Epithelial cell of esophagus (primary cell): ENCODE measurements at regions not wholly inside any gene's neighbourhood (a gene's known extent, or its start where the extent isn't known, plus 50 kb on each side); places are given as distances from the start of the nearest gene placed in this dataset.
"Not testable (repeated sequence)": the region's sequence is repeated elsewhere in the genome, so short reads cannot be mapped to it uniquely, and the experiment has no call there.

ENCODE experiments used
- DNase-seq: peaks from one replicate; pipeline ENCODE4 v3.0.0; 2010; ENCODE audit warnings: low read depth
- H3K4me3 ChIP-seq: 2 replicates; pipeline ENCODE4 v1.5.1; 2011; ENCODE audit warnings: mild to moderate bottlenecking, low read length, control low read depth
- TF ChIP-seq, protein P1 (sequence below): IDR thresholded peaks from 2 replicates; pipeline ENCODE4 v1.5.1; 2011; ENCODE audit warnings: low read depth, mild to moderate bottlenecking, low read length, control low read depth, inconsistent platforms; ENCODE audit not compliant: insufficient read depth; ENCODE audit errors: missing control alignments

GRCh38 chr20:19049514-19049913, 162.9 kb upstream of the SLC24A3 start:
- TF ChIP-seq, protein P1, sequence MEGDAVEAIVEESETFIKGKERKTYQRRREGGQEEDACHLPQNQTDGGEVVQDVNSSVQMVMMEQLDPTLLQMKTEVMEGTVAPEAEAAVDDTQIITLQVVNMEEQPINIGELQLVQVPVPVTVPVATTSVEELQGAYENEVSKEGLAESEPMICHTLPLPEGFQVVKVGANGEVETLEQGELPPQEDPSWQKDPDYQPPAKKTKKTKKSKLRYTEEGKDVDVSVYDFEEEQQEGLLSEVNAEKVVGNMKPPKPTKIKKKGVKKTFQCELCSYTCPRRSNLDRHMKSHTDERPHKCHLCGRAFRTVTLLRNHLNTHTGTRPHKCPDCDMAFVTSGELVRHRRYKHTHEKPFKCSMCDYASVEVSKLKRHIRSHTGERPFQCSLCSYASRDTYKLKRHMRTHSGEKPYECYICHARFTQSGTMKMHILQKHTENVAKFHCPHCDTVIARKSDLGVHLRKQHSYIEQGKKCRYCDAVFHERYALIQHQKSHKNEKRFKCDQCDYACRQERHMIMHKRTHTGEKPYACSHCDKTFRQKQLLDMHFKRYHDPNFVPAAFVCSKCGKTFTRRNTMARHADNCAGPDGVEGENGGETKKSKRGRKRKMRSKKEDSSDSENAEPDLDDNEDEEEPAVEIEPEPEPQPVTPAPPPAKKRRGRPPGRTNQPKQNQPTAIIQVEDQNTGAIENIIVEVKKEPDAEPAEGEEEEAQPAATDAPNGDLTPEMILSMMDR = no peak
- H3K4me3 ChIP-seq = no peak overlapping the region
- DNase-seq = no peak

- no peak for DNase-seq
- no peak overlapping the region for H3K4me3 ChIP-seq
- TF ChIP-seq, protein P1 = no peak
Measured at GRCh38 chr20:19056909-19057308, 155.5 kb upstream of the SLC24A3 start.

- DNase-seq, H3K4me3 ChIP-seq: not testable (repeated sequence)
Measured at GRCh38 chr20:19064788-19065187, 147.7 kb upstream of the SLC24A3 start.

DNA sequence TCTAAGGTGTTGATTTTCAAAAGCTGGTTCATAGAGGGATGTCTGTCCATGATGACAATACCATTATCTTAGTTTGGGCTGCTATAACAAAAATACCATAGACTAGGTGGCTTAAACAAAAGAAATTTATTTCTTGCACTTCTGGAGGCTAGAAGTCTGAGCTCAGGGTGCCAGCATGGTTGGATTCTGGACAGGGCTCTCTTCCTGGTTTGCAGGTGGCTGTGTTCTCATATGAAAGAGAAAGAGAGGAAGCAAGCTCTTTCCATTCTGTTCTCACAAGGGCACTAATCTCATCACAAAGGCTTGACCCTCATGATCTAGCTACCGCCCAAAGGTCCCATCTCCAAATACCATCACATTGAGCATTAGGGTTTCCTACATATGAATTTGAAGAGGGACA, 144.5 kb upstream of the SLC24A3 start:
- TF ChIP-seq, protein P1 = no peak
- no peak overlapping the region for H3K4me3 ChIP-seq
- no peak for DNase-seq

- no peak for DNase-seq
- TF ChIP-seq, protein P1 = no peak
- H3K4me3 ChIP-seq = no peak overlapping the region
Measured at GRCh38 chr20:19070026-19070425, 142.4 kb upstream of the SLC24A3 start.

GRCh38 chr20:19070681-19071445, 141.6 kb upstream of the SLC24A3 start:
- H3K4me3 ChIP-seq = no peak overlapping the region
- DNase-seq = no peak
- TF ChIP-seq, protein P1 = no peak

- TF ChIP-seq, protein P1 = no peak
- DNase-seq = no peak
- H3K4me3 ChIP-seq = no peak overlapping the region
Measured at GRCh38 chr20:19071446-19071725, 141.1 kb upstream of the SLC24A3 start.
